Adrenal gland (tissue), 5 donors: ENCODE measurements at regions not wholly inside any gene's neighbourhood (a gene's known extent, or its start where the extent isn't known, plus 50 kb on each side); places are given as distances from the start of the nearest gene placed in this dataset.

Source experiments
- CTCF ChIP-seq, 6 experiments: fragments of 450-650 bp in 4 of 6; fragments of 200-600 bp in 2 of 6; sonication (generic) in 1 of 6; IDR thresholded peaks; 1 replicate in 5 of 6; 2 replicates in 1 of 6; pipeline versions ENCODE4 v1.5.1 to v1.8.0; 2016 to 2021; ENCODE audit warnings: antibody characterized with exemption in 6 of 6, mild to moderate bottlenecking in 2 of 6, moderate library complexity in 1 of 6
- POLR2A ChIP-seq, 2 donors: fragments of 450-650 bp; IDR thresholded peaks; one replicate each; pipeline ENCODE4 v1.6.1; 2017; ENCODE audit warnings: antibody characterized with exemption in 2 of 2, mild to moderate bottlenecking in 2 of 2, moderate library complexity in 1 of 2
- donor health status: DM: no; HTN: no; CAD: no.

GRCh38 chr5:116703941-116704340, 129.3 kb upstream of the SEMA6A start:
- no peak for TF ChIP-seq CTCF (IDR thresholded peaks at IDR 0.05)
- no peak for TF ChIP-seq POLR2A (IDR thresholded peaks at IDR 0.05)
